Fibroblast of pulmonary artery (primary cell): ENCODE measurements at regions not wholly inside any gene's neighbourhood (a gene's known extent, or its start where the extent isn't known, plus 50 kb on each side); places are given as distances from the start of the nearest gene placed in this dataset.

Source experiments
- DNase-seq: peaks from one replicate; pipeline ENCODE4 v3.0.0-alpha.2; 2010; ENCODE audit warnings: low read depth
- H3K4me3 ChIP-seq: replicated peaks from 2 replicates; pipeline ENCODE4 v1.5.1; 2011; ENCODE audit warnings: low read depth, mild to moderate bottlenecking, control low read depth, low read length, moderate library complexity
- TF ChIP-seq, protein P1 (sequence below): IDR thresholded peaks from 2 replicates; pipeline ENCODE4 v1.5.1; 2011; ENCODE audit warnings: mild to moderate bottlenecking, control low read depth, low read length, inconsistent platforms; ENCODE audit errors: missing control alignments

DNA sequence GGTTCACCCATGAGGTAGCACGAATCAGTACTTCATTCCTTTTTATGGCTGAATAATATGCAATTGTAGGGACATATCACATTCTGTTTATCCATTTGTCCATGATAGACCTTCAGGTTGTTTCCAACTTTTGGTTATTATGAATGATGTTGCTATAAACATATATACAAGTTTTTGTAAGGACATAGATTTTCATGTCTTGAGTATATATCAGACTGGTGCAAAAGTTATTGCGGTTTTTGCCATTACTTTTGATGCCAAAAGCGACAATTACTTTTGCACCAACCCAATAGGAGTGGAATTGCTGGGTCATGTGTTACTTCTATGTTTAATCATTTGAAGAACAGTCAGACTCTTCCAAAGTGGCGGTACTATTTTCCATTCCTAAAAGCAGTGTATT is 361.5 kb downstream of the RPS24 start:
- no peak overlapping the region for H3K4me3 ChIP-seq
- TF ChIP-seq, protein P1, sequence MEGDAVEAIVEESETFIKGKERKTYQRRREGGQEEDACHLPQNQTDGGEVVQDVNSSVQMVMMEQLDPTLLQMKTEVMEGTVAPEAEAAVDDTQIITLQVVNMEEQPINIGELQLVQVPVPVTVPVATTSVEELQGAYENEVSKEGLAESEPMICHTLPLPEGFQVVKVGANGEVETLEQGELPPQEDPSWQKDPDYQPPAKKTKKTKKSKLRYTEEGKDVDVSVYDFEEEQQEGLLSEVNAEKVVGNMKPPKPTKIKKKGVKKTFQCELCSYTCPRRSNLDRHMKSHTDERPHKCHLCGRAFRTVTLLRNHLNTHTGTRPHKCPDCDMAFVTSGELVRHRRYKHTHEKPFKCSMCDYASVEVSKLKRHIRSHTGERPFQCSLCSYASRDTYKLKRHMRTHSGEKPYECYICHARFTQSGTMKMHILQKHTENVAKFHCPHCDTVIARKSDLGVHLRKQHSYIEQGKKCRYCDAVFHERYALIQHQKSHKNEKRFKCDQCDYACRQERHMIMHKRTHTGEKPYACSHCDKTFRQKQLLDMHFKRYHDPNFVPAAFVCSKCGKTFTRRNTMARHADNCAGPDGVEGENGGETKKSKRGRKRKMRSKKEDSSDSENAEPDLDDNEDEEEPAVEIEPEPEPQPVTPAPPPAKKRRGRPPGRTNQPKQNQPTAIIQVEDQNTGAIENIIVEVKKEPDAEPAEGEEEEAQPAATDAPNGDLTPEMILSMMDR, result no peak
- no peak for DNase-seq

DNA sequence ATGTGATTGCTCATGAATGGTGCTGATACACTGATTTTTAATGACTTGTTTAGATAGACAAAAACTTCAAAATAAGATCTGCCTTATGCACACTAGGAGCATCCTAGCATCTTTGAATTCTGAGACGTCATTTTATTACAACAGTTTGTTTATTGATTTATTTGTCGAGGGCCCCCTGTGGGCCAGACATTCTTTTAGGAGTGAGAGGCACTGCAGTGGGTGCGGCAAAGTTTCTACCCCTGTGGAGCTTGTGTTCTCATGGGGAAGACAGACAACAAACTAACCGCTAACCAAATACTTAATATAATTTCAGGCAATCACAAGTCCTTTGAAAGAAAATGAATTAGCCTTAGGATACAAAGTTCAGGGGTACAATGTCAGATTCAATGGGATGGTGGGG is 363.1 kb downstream of the RPS24 start:
- H3K4me3 ChIP-seq, result no peak overlapping the region
- DNase-seq, result no peak
- TF ChIP-seq, protein P1, result no peak

DNA sequence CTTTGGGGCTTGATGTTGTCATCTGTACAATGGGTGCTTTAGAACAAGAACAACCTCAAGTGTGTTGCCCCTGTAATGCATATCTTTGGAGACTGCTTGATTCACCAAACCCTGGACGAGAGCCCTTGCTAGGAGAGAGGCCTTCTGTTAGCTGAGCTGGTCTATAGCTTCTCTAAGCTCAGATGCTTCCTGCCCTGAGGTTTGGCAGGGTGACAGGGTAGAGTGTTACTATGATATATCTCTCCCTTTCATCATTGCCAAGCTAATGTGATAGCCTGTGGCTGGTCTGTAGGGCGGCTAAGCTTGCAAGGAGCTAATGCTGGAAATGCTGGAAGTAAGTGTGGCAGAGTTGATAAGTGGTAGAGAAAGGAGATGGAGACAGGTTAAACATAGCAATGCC is 364.1 kb downstream of the RPS24 start:
- no peak overlapping the region for H3K4me3 ChIP-seq
- DNase-seq, result no peak
- TF ChIP-seq, protein P1, result no peak

DNA sequence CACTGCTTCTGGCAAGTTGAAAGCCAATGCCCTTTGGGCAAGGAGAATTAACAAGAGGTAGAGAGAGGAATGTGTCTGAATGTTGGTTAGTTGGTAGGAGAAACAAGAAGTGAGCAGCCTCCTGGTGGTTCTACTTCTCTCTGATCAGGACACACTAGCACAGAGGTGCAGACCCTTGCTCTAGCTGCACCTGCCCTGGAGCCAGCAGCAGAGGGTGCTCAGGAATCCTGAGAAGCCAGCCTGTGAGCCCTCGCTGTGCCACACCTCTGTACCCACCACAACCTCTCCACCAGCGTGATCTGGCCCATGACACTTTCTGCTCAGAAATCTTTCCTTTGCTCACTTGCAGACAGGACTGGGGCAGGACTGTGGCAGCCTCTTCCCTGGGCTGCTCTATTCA is 364.7 kb downstream of the RPS24 start:
- no peak overlapping the region for H3K4me3 ChIP-seq
- DNase-seq, result no peak
- TF ChIP-seq, protein P1, result no peak

DNA sequence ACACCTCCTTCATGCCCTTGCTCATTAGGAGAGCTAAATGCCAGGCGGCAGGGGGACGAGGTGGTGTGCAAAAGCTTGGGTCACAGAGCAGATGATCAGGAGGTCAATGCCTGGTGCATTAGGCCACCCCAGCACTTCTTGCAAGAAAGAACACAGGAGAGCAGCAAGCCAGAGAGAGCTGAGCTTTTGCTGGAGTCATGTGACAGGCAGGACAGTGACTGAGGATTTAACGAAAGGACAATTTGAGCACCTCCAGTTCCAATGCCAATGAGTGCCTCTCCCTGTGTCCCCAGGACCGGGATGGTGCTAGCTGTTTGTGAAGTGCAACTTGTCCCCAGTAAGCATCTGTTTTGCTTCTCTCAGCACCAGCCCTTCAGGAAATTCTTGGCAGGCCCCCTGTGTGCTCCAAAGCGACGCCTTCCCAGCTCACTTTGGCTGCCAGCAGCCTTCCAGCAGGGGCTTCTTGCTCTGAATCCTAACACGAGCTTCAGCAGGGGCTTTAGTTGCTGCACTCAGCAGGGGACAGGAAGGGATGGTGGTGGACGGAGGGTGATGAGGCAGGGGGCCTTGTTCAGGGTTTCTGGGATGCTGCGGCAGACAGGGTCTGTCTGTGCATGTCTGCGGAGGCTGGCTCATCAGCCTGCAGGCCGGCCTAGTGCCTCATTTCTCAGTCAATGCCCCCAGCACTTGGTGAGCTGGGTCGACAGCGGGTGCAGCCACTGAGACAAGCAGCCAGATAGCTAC is 368.1 kb downstream of the RPS24 start:
- DNase-seq, result no peak
- TF ChIP-seq, protein P1, result no peak
- no peak overlapping the region for H3K4me3 ChIP-seq

DNA sequence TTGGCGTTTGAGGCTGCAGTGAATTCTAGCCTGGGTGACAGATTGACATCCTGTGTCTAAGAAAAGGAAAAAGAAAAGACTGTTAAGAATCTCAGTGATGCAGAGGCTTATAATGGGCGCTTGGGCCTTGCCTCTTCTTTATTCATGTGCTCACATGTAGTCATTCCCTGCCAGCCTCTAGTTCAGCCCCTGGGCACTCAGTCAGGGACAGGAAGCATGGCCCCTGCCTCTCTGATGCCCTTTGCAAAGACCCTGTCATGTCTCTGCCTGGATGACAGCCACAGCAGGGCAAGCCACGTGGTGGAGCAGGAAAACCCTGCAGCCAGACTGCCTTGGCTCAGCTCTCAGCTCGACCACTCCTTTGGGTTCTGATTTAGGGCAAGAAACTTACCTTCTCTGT is 368.9 kb downstream of the RPS24 start:
- TF ChIP-seq, protein P1, result no peak
- DNase-seq, result no peak

DNA sequence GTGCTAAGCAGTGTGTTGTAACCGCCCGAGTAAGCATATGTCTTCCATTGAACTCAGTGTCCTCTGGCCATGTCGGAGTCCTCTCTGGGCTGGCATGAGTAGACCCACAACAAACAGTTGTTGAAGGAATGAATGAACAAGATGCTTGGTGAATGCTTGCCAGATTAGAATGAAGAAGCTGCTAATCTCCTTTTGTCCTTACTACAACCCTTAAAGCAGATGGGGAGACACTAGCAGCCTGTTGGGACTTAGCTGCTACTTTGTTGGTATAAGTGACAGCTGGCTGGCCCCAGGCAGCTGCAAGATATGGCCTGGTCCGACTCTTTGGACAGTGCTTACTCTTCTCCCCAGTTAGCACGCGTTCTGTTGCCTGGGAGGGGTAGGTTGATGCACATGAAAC is 370.1 kb downstream of the RPS24 start:
- TF ChIP-seq, protein P1, result no peak
- DNase-seq, result no peak
- H3K4me3 ChIP-seq, result no peak overlapping the region

More for the DNA sequence above, 368.9 kb downstream of the RPS24 start:
- H3K4me3 ChIP-seq, result no peak overlapping the region
